GM12878 (cell line): ENCODE measurements at regions not wholly inside any gene's neighbourhood (a gene's known extent, or its start where the extent isn't known, plus 50 kb on each side); places are given as distances from the start of the nearest gene placed in this dataset.

Source experiments
- ATAC-seq: fragments of 200-7000 bp; cut with Tn5 transposase; 3 replicates; pipeline ENCODE4 v1.9.1; 2020; ENCODE audit warnings: mild to moderate bottlenecking, moderate library complexity
- BruUV-seq: library from RNA; stranded (reverse); fragments of 400-500 nt; replicated peaks from 2 replicates; lab custom pipeline; 2021; lab: Mats Ljungman, UMichigan
- CTCF ChIA-PET: fragments of 300-600 bp; sonication (Branson Sonifier 250); formaldehyde crosslinking; extraction: SDS; loops from one replicate; lab custom pipeline; 2021; ENCODE audit warnings: inconsistent platforms; lab: Yijun Ruan, JAX
- POLR2A ChIA-PET: fragments of 350-600 bp; formaldehyde crosslinking; extraction: SDS; loops from one replicate; lab custom pipeline; 2021; ENCODE audit warnings: inconsistent platforms; lab: Charles Lee
- RAD21 ChIA-PET: fragments of 300-600 bp; sonication (Branson Sonifier 250); formaldehyde crosslinking; loops from one replicate; lab custom pipeline; 2023; ENCODE audit warnings: antibody characterized with exemption; ENCODE audit not compliant: unreplicated experiment; lab: Charles Lee
- SMC1A ChIA-PET: fragments of 300-600 bp; sonication (Branson Sonifier 250); formaldehyde crosslinking; loops from one replicate; lab custom pipeline; 2023; ENCODE audit not compliant: unreplicated experiment, uncharacterized antibody; lab: Charles Lee
- DNase-seq: peaks from one replicate; pipeline ENCODE4 v3.0.0-alpha.2; 2011; ENCODE audit warnings: low read depth, low spot score
- FAIRE-seq: peaks from 3 replicates; lab custom pipeline; 2011; peaks lifted over from hg19 to GRCh38; lab: Jason Lieb, UNC
- H2AFZ ChIP-seq: 2 replicates; pipeline ENCODE4 v1.6.0; 2011; ENCODE audit warnings: low read depth, low read length, control low read depth; ENCODE audit not compliant: control insufficient read depth
- H3K27ac ChIP-seq: 2 replicates; pipeline ENCODE4 v1.5.1; 2011; ENCODE audit warnings: control low read depth; ENCODE audit not compliant: control insufficient read depth, insufficient read depth
- H3K27me3 ChIP-seq, 2 experiments: replicated peaks in 1 of 2; 2 replicates each; pipeline versions ENCODE4 v1.6.0 to v1.6.1; 2011; ENCODE audit warnings: low read length in 1 of 2; ENCODE audit not compliant: control insufficient read depth in 2 of 2, insufficient read depth in 2 of 2
- H3K36me3 ChIP-seq, 2 experiments: 2 replicates each; pipeline ENCODE4 v1.5.1; 2011; ENCODE audit warnings: low read length in 1 of 2; ENCODE audit not compliant: control insufficient read depth in 2 of 2, insufficient read depth in 2 of 2
- H3K4me1 ChIP-seq: 2 replicates; pipeline ENCODE4 v1.6.1; 2011; ENCODE audit warnings: mild to moderate bottlenecking, low read length, moderate library complexity, mixed read lengths; ENCODE audit not compliant: control insufficient read depth, insufficient read depth
- H3K4me2 ChIP-seq: 2 replicates; pipeline ENCODE4 v1.6.0; 2011; ENCODE audit warnings: control low read depth; ENCODE audit not compliant: control insufficient read depth, insufficient read depth
- H3K4me3 ChIP-seq: fragments of 200-600 bp; sonication (generic); 2 replicates; pipeline ENCODE4 v1.5.1; 2016
- H3K79me2 ChIP-seq: 2 replicates; pipeline ENCODE4 v1.6.0; 2011; ENCODE audit warnings: low read length; ENCODE audit not compliant: control insufficient read depth, insufficient read depth
- H3K9ac ChIP-seq: 2 replicates; pipeline ENCODE4 v1.8.0; 2011; ENCODE audit warnings: low read length, control low read depth, mixed read lengths; ENCODE audit not compliant: control insufficient read depth, insufficient read depth
- H3K9me3 ChIP-seq: replicated peaks from 3 replicates; pipeline ENCODE4 v1.5.1; 2011; ENCODE audit warnings: mild to moderate bottlenecking, low read length; ENCODE audit not compliant: control insufficient read depth, insufficient read depth
- H4K20me1 ChIP-seq: 2 replicates; pipeline ENCODE4 v1.6.0; 2011; ENCODE audit not compliant: control insufficient read depth, insufficient read depth
- ASH2L ChIP-seq: fragments of 300-600, 200-600 bp; sonication (generic); IDR thresholded peaks from 2 replicates; pipeline ENCODE4 v1.6.1; 2017; ENCODE audit warnings: low read depth, mild to moderate bottlenecking, borderline replicate concordance
- BCL11A ChIP-seq: IDR thresholded peaks from 2 replicates; pipeline ENCODE4 v1.6.1; 2011; ENCODE audit warnings: low read depth, low read length
- BHLHE40 ChIP-seq, 2 experiments: fragments of 450-650 bp in 1 of 2; IDR thresholded peaks; 2 replicates each; pipeline ENCODE4 v1.6.1; 2011 to 2017; ENCODE audit warnings: low read depth in 2 of 2, borderline replicate concordance in 1 of 2, improper control_type of control experiment in 1 of 2, low read length in 1 of 2, mild to moderate bottlenecking in 1 of 2
- DPF2 ChIP-seq: fragments of 450-650 bp; IDR thresholded peaks from 2 replicates; pipeline ENCODE4 v1.6.1; 2017; ENCODE audit warnings: mild to moderate bottlenecking
- EGR1 ChIP-seq, 2 experiments: IDR thresholded peaks; 1 replicate in 1 of 2; 2 replicates in 1 of 2; pipeline ENCODE4 v1.6.1; 2011 to 2012; ENCODE audit warnings: low read depth in 2 of 2, low read length in 2 of 2, borderline replicate concordance in 1 of 2, mild to moderate bottlenecking in 1 of 2, moderate library complexity in 1 of 2
- MYC ChIP-seq: IDR thresholded peaks from 2 replicates; pipeline ENCODE4 v1.6.1; 2011; ENCODE audit warnings: mild to moderate bottlenecking, low read length, moderate library complexity, inconsistent platforms; ENCODE audit not compliant: insufficient read depth, insufficient replicate concordance, insufficient read length, severe bottlenecking
- NFXL1 ChIP-seq: fragments of 450-650 bp; IDR thresholded peaks from 2 replicates; pipeline ENCODE4 v1.6.1; 2017; ENCODE audit warnings: antibody characterized with exemption, mild to moderate bottlenecking, borderline replicate concordance
- NR2C2 ChIP-seq: IDR thresholded peaks from 2 replicates; pipeline ENCODE4 v1.6.1; 2011; ENCODE audit warnings: borderline replicate concordance, low read depth; ENCODE audit not compliant: control insufficient read depth, insufficient read length
- NRF1 ChIP-seq: conservative IDR thresholded peaks from 2 replicates; pipeline ENCODE4 v1.6.1; 2011; ENCODE audit warnings: mild to moderate bottlenecking, low read depth, low read length, improper control_type of control experiment
- SMAD1 ChIP-seq: fragments of 450-650 bp; IDR thresholded peaks from 2 replicates; pipeline ENCODE4 v1.6.1; 2018; ENCODE audit warnings: mild to moderate bottlenecking, low read depth; ENCODE audit not compliant: partially characterized antibody
- SMARCA5 ChIP-seq: fragments of 450-650 bp; IDR thresholded peaks from 2 replicates; pipeline ENCODE4 v1.6.1; 2017; ENCODE audit warnings: mild to moderate bottlenecking
- SPI1 ChIP-seq: IDR thresholded peaks from 2 replicates; pipeline ENCODE4 v1.6.1; 2011; ENCODE audit warnings: low read depth, mild to moderate bottlenecking, low read length, moderate library complexity, borderline replicate concordance; ENCODE audit not compliant: insufficient read depth
- WRNIP1 ChIP-seq: IDR thresholded peaks from 2 replicates; pipeline ENCODE4 v1.6.1; 2011; ENCODE audit warnings: low read depth, low read length, improper control_type of control experiment, borderline replicate concordance
- WGBS: methylation state at CpG from one replicate; pipeline ENCODE4 v1.1.6; 2016; ENCODE audit warnings: low lambda C conversion rate; ENCODE audit not compliant: insufficient replicate concordance, insufficient coverage; ENCODE audit errors: missing lambda C conversion rate; 5-methylcytosine and 5-hydroxymethylcytosine counted together
- in situ Hi-C: fragments of 300-500 bp; cut with MboI; formaldehyde crosslinking; loops from 9 replicates; pipeline ENCODE4 v1.14.3; 2018; ENCODE audit warnings: mixed read lengths
- intact Hi-C: fragments of 100-400 bp; cut with micrococcal nuclease; formaldehyde crosslinking; loops from one replicate; pipeline ENCODE4 v1.14.2; 2022; ENCODE audit not compliant: unreplicated experiment
- TF ChIP-seq, protein P1 (sequence below): IDR thresholded peaks from 2 replicates; pipeline ENCODE4 v1.6.1; 2012; ENCODE audit warnings: improper control_type of control experiment, low read depth, low read length; ENCODE audit not compliant: insufficient replicate concordance
- TF ChIP-seq, protein P2 (sequence below): fragments of 450-650 bp; IDR thresholded peaks from 2 replicates; pipeline ENCODE4 v1.6.1; 2018; ENCODE audit warnings: borderline replicate concordance, mild to moderate bottlenecking; ENCODE audit not compliant: partially characterized antibody

DNA sequence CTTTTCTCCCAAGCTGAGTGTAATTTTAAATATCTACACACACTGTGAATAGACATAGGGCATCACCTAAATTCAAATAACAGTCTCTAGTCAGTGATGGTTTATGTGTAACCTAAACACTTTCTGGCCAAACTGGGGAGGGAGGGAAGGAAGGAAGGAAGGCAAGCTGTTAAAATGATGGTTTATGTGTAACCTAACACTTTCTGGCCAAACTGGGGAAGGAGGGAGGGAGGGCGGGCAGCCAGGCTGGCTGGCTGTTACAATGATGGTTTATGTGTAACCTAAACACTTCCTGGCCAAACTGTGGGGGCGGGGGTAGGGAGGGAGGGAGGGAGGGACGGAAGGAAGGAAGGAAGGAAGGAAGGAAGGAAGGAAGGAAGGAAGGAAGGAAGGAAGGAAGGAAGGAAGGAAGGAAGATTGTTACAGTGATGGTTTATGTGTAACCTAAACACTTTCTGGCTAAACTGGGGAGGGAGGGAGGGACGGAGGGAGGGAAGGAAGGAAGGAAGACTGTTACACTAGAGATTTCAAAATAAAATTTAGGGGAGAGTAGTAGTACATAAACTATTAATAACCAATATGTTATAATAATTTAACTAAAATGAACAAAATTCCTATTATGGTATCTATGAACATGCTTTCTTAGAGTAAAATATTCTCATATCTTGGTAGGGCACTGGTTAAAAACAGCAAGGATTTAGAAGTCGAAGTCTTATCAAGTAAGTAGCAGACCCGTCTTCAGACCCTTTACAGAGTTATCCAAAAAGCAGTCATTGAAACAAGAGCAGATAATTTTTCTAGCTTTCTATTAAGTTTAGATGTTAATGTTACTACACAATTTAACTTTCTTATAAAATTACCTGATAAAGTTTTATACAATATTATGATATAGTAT is 148.1 kb downstream of the LMLN start:
- DNase-seq (no peak), ATAC-seq (no peak), FAIRE-seq (no peak)
- no peak overlapping the region for H3K9ac ChIP-seq
- no peaks in the 10 kb centered on the region for H3K4me1 ChIP-seq
- ChIA-PET SMC1A (no interaction called here), CTCF (no interaction called here), POLR2A (no interaction called here), RAD21 (no interaction called here)
- H4K20me1 ChIP-seq = no peaks in the 10 kb centered on the region
- H3K27me3 ChIP-seq = peaks cover 0 to 2% of the 10 kb centered on the region in 2 experiments; a peak in 1 of 4 replicates
- TF ChIP-seq DPF2 (no peak), SPI1 (no peak), MYC (no peak), WRNIP1 (no peak), NFXL1 (no peak), NRF1 (no peak), SMARCA5 (no peak), BCL11A (no peak), BHLHE40 (IDR thresholded peaks at IDR 0.05; ENCODE audit: borderline replicate concordance in 1 of 2, low read depth in 2 of 2, low read length in 1 of 2) (no peak), NR2C2 (no peak), EGR1 (IDR thresholded peaks at IDR 0.05; ENCODE audit: borderline replicate concordance in 1 of 2, low read depth in 2 of 2, low read length in 2 of 2) (no peak), SMAD1 (no peak), ASH2L (no peak)
- TF ChIP-seq, protein P1, sequence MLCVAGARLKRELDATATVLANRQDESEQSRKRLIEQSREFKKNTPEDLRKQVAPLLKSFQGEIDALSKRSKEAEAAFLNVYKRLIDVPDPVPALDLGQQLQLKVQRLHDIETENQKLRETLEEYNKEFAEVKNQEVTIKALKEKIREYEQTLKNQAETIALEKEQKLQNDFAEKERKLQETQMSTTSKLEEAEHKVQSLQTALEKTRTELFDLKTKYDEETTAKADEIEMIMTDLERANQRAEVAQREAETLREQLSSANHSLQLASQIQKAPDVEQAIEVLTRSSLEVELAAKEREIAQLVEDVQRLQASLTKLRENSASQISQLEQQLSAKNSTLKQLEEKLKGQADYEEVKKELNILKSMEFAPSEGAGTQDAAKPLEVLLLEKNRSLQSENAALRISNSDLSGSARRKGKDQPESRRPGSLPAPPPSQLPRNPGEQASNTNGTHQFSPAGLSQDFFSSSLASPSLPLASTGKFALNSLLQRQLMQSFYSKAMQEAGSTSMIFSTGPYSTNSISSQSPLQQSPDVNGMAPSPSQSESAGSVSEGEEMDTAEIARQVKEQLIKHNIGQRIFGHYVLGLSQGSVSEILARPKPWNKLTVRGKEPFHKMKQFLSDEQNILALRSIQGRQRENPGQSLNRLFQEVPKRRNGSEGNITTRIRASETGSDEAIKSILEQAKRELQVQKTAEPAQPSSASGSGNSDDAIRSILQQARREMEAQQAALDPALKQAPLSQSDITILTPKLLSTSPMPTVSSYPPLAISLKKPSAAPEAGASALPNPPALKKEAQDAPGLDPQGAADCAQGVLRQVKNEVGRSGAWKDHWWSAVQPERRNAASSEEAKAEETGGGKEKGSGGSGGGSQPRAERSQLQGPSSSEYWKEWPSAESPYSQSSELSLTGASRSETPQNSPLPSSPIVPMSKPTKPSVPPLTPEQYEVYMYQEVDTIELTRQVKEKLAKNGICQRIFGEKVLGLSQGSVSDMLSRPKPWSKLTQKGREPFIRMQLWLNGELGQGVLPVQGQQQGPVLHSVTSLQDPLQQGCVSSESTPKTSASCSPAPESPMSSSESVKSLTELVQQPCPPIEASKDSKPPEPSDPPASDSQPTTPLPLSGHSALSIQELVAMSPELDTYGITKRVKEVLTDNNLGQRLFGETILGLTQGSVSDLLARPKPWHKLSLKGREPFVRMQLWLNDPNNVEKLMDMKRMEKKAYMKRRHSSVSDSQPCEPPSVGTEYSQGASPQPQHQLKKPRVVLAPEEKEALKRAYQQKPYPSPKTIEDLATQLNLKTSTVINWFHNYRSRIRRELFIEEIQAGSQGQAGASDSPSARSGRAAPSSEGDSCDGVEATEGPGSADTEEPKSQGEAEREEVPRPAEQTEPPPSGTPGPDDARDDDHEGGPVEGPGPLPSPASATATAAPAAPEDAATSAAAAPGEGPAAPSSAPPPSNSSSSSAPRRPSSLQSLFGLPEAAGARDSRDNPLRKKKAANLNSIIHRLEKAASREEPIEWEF = no peak
- TF ChIP-seq, protein P2, sequence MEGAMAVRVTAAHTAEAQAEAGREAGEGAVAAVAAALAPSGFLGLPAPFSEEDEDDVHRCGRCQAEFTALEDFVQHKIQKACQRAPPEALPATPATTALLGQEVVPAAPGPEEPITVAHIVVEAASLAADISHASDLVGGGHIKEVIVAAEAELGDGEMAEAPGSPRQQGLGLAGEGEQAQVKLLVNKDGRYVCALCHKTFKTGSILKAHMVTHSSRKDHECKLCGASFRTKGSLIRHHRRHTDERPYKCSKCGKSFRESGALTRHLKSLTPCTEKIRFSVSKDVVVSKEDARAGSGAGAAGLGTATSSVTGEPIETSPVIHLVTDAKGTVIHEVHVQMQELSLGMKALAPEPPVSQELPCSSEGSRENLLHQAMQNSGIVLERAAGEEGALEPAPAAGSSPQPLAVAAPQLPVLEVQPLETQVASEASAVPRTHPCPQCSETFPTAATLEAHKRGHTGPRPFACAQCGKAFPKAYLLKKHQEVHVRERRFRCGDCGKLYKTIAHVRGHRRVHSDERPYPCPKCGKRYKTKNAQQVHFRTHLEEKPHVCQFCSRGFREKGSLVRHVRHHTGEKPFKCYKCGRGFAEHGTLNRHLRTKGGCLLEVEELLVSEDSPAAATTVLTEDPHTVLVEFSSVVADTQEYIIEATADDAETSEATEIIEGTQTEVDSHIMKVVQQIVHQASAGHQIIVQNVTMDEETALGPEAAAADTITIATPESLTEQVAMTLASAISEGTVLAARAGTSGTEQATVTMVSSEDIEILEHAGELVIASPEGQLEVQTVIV = no peak
- H3K4me2 ChIP-seq = no peak overlapping the region
- H3K79me2 ChIP-seq = no peaks in the 10 kb centered on the region
- intact Hi-C loops = no loop called here
- peaks cover 4% of the 10 kb centered on the region for H3K9me3 ChIP-seq
- H3K36me3 ChIP-seq = no peaks in the 10 kb centered on the region
- no peak overlapping the region for H3K27ac ChIP-seq
- BruUV-seq = no TSS peak
- no peak overlapping the region for H3K4me3 ChIP-seq
- 20% methylated on average over 3 of the region's 6 CpGs for WGBS
- in situ Hi-C loops = no loop called here
- H2AFZ ChIP-seq = no peak overlapping the region
